ENCODE measurements at regions not wholly inside any gene's neighbourhood (a gene's known extent, or its start where the extent isn't known, plus 50 kb on each side); places are given as distances from the start of the nearest gene placed in this dataset.
A peak's percentile ranks its signal among the peaks of the same experiment; 100 is the strongest.

GRCh38 chr1:234987415-234988154, 141.1 kb downstream of the TOMM20 start:
- ATAC-seq (peak; percentile 14; the same call in 1 of the 3 replicates), FAIRE-seq (no peak), DNase-seq (ENCODE audit: extremely low read depth in 1 of 4, low spot score in 3 of 4) (no peak)
- Histone ChIP-seq H3K79me2 (ENCODE audit: control insufficient read depth, insufficient read depth, low read length) (no peaks in the 10 kb centered on the region), H3K9me3 (replicated peaks; ENCODE audit: control insufficient read depth, insufficient read depth, low read depth, low read length) (no peaks in the 10 kb centered on the region), H3K4me3 (no peak overlapping the region), H2AFZ (ENCODE audit: low read depth, low read length) (peak overlapping the region; percentile 78), H3K9me1 (ENCODE audit: control insufficient read depth, insufficient read depth, low read length) (no peaks in the 10 kb centered on the region), H3K27me3 (ENCODE audit: control insufficient read depth in 2 of 2, insufficient read depth in 2 of 2, low read length in 2 of 2) (no peaks in the 10 kb centered on the region), H3K27ac (ENCODE audit: extremely low read depth, low read depth, low read length) (no peak overlapping the region), H4K20me1 (replicated peaks; ENCODE audit: control insufficient read depth, insufficient read depth, low read length) (no peaks in the 10 kb centered on the region), H3K4me1 (replicated peaks in 1 of 2; ENCODE audit: control insufficient read depth in 2 of 2, insufficient read depth in 2 of 2, low read length in 2 of 2) (peaks cover 14 to 30% of the 10 kb centered on the region in 2 experiments), H3K4me2 (ENCODE audit: insufficient read depth, low read length) (no peak overlapping the region), H3K36me3 (ENCODE audit: control insufficient read depth, insufficient read depth, low read length) (no peaks in the 10 kb centered on the region), H3K9ac (ENCODE audit: insufficient read depth in 1 of 2, low read depth in 2 of 2, low read length in 2 of 2) (peak overlapping the region in 1 of 2 experiments; percentile 4; a peak in 1 of 4 replicates)
- TF ChIP-seq ELF1 (tag; IDR thresholded peaks at IDR 0.05) (0 out of 2 replicates have a peak, but pooled peaks have one; percentile 23), TCF15 (CRISPR knock-in tag; IDR thresholded peaks at IDR 0.05) (0 out of 2 replicates have a peak, but pooled peaks have one; percentile 15), SMAD4 (CRISPR knock-in tag; conservative IDR thresholded peaks at IDR 0.05) (no peak)
- intact Hi-C loops (cut with micrococcal nuclease) (no loop called here), in situ Hi-C loops (cut with MboI) (no loop called here)
- POLR2A ChIA-PET = interaction anchor here (0.9 to 1.5 kb wide), 4 partner anchors 9 to 32 kb away, joined by 4 read pairs; no protein-coding TSS in a partner anchor
- WGBS (ENCODE audit: insufficient coverage, low coverage, missing lambda C conversion rate) = 69% methylated on average over 14 of the region's 14 CpGs
- CTCF ChIA-PET (ENCODE audit: low intra/inter-chr PET ratio) = no interaction called here
- no TSS peak for BruUV-seq (replicated peaks)

All from K562 (cell line).